ENCODE measurements at regions not wholly inside any gene's neighbourhood (a gene's known extent, or its start where the extent isn't known, plus 50 kb on each side); places are given as distances from the start of the nearest gene placed in this dataset.
A peak's percentile ranks its signal among the peaks of the same experiment; 100 is the strongest.

- DNase-seq (ENCODE audit: low read depth), result no peak
These were observed 259.7 kb downstream of the CMPK2 start for GRCh38 chr2:6605836-6606505.

- DNase-seq (ENCODE audit: low read depth), result no peak
These were observed 247.9 kb downstream of the CMPK2 start for GRCh38 chr2:6617794-6618193.

GRCh38 chr2:6618201-6618600 is 247.5 kb downstream of the CMPK2 start:
- no peak for DNase-seq (ENCODE audit: low read depth)

GRCh38 chr2:6623746-6624145 is 242.0 kb downstream of the CMPK2 start:
- DNase-seq (ENCODE audit: low read depth), result no peak

GRCh38 chr2:6626401-6627012 is 239.2 kb downstream of the CMPK2 start:
- DNase-seq (ENCODE audit: low read depth), result no peak

- DNase-seq (ENCODE audit: low read depth), result peak; percentile 34
These were observed 238.4 kb downstream of the CMPK2 start for GRCh38 chr2:6627316-6627715.

- no peak for DNase-seq (ENCODE audit: low read depth)
These were observed 235.5 kb downstream of the CMPK2 start for GRCh38 chr2:6630209-6630608.

- DNase-seq (ENCODE audit: low read depth), result no peak
These were observed 230.4 kb downstream of the CMPK2 start for GRCh38 chr2:6635296-6635695.

GRCh38 chr2:6637330-6637729 is 228.4 kb downstream of the CMPK2 start:
- DNase-seq (ENCODE audit: low read depth), result no peak

- DNase-seq (ENCODE audit: low read depth), result no peak
These were observed 225.6 kb downstream of the CMPK2 start for GRCh38 chr2:6639929-6640620.

GRCh38 chr2:6640621-6641015 is 225.1 kb downstream of the CMPK2 start:
- DNase-seq (ENCODE audit: low read depth), result no peak

- no peak for DNase-seq (ENCODE audit: low read depth)
These were observed 223.8 kb downstream of the CMPK2 start for GRCh38 chr2:6641956-6642355.

- no peak for DNase-seq (ENCODE audit: low read depth)
These were observed 221.4 kb downstream of the CMPK2 start for GRCh38 chr2:6644261-6644660.

- DNase-seq (ENCODE audit: low read depth), result no peak
These were observed 220.7 kb downstream of the CMPK2 start for GRCh38 chr2:6645004-6645403.

- no peak for DNase-seq (ENCODE audit: low read depth)
These were observed 220.0 kb downstream of the CMPK2 start for GRCh38 chr2:6645672-6646071.

GRCh38 chr2:6647046-6647445 is 218.7 kb downstream of the CMPK2 start:
- DNase-seq (ENCODE audit: low read depth), result no peak

- DNase-seq (ENCODE audit: low read depth), result no peak
These were observed 217.0 kb downstream of the CMPK2 start for GRCh38 chr2:6648596-6649247.

- DNase-seq (ENCODE audit: low read depth), result no peak
These were observed 215.4 kb downstream of the CMPK2 start for GRCh38 chr2:6650311-6650710.

- no peak for DNase-seq (ENCODE audit: low read depth)
These were observed 213.5 kb downstream of the CMPK2 start for GRCh38 chr2:6652251-6652650.

- no peak for DNase-seq (ENCODE audit: low read depth)
These were observed 212.4 kb downstream of the CMPK2 start for GRCh38 chr2:6653281-6653750.

- no peak for DNase-seq (ENCODE audit: low read depth)
These were observed 211.4 kb downstream of the CMPK2 start for GRCh38 chr2:6654279-6654678.

- no peak for DNase-seq (ENCODE audit: low read depth)
These were observed 209.1 kb downstream of the CMPK2 start for GRCh38 chr2:6656633-6657032.

- no peak for DNase-seq (ENCODE audit: low read depth)
These were observed 208.6 kb downstream of the CMPK2 start for GRCh38 chr2:6657136-6657535.
